ENCODE measurements at regions not wholly inside any gene's neighbourhood (a gene's known extent, or its start where the extent isn't known, plus 50 kb on each side); places are given as distances from the start of the nearest gene placed in this dataset.
"Not testable (repeated sequence)": the region's sequence is repeated elsewhere in the genome, so short reads cannot be mapped to it uniquely, and the experiment has no call there.

- DNase-seq (ENCODE audit: low read depth), result no peak
Measured at GRCh38 chr21:20151741-20152140, 846.5 kb upstream of the NCAM2 start.

- no peak for DNase-seq (ENCODE audit: low read depth)
Measured at GRCh38 chr21:20163167-20163566, 835.0 kb upstream of the NCAM2 start.

DNA sequence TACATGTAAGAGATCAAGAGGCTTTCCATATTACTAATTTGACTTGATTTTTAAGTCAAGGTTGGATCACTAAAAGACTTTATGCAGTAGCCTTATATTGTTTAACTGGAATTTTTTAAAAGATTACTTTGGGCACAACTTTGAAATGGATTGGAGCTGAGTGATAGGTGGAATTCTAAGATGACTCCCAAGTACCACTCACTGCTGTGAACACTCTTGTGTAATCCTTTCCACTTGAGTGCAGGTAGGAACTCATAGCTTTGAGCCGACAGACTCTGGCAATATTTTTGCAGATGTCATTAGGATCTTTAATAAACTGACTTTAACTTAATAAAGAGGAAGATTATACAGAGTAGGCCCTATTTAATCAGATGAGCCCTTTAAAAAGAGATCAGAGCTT lies 831.1 kb upstream of the NCAM2 start:
- no peak for DNase-seq (ENCODE audit: low read depth)

- DNase-seq (ENCODE audit: low read depth), result no peak
Measured at GRCh38 chr21:20169812-20170576, 828.2 kb upstream of the NCAM2 start.

- DNase-seq (ENCODE audit: low read depth), result no peak
Measured at GRCh38 chr21:20186186-20186585, 812.0 kb upstream of the NCAM2 start.

GRCh38 chr21:20187028-20187427 lies 811.2 kb upstream of the NCAM2 start:
- DNase-seq (ENCODE audit: low read depth), result no peak

- not testable (repeated sequence) for DNase-seq (ENCODE audit: low read depth)
Measured at GRCh38 chr21:20201323-20201722, 796.9 kb upstream of the NCAM2 start.

DNA sequence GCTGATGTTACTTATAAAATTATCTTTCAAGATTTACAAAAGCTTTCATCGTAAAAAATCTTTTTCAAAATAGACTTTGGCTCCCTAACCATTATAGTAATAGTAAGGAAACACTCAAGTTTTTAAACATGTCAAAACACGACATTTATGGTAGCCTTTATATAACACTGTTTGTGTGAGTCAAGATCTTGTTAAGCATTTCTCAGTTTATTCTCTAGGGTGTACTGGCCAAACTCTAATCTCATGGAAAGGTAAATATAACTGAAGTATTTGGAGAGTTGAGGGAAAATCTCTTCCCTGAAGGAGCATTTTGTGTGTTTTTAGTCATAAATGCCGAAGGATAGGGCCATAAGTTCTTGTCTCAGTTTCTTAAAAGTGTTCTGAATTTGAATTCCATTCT lies 790.9 kb upstream of the NCAM2 start:
- no peak for DNase-seq (ENCODE audit: low read depth)

GRCh38 chr21:20215959-20216358 lies 782.2 kb upstream of the NCAM2 start:
- DNase-seq (ENCODE audit: low read depth), result no peak

DNA sequence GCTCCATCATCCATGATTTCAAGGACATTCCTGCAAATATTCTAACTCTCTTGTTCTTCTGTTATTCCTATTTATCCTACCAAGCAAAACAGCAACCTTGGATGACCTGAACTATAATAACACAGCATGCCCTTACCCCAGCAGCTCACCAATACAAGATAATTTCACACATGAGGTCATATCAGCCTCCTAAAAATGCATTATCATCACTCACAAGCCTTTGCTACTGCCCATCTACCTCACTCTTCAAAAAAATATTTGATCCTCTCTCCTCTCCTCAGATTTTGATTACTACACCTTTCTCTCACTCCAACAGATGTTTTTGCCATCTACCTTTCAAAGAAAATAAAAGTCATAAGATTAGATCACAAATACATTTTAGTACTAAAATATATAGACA lies 777.6 kb upstream of the NCAM2 start:
- no peak for DNase-seq (ENCODE audit: low read depth)

DNA sequence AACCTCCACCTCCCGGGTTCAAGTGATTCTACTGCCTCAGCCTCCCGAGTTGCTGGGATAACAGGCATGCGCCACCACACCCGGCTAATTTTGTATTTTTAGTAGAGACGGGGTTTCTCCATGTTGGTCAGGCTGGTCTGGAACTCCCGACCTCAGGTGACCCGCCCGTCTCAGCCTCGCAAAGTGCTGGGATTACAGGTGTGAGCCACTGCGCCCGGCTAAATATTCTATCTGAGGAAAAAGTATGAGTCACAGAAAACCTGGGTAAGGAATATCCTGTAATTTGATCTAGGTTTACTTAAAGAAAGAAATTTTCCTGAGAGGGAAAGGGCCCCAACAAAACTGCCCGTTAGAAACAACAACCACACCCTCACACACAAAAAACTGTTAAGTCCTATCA lies 776.2 kb upstream of the NCAM2 start:
- not testable (repeated sequence) for DNase-seq (ENCODE audit: low read depth)

DNA sequence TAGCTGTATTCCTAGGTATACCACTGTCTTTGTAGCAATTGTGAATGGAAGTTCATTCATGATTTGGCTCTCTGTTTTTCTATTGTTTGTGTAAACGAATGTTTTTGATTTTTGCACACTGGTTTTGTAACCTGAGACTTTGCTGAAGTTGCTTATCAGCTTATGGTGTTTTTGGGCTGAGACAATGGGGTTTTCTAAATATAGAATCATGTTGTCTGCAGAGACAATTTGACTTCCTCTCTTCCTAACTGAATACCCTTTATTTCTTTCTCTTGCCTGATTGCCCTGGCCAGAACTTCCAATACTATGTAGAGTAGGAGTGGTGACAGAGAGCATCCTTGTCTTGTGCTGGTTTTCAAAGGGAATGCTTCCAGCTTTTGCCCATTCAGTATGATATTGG lies 761.6 kb upstream of the NCAM2 start:
- DNase-seq (ENCODE audit: low read depth), result not testable (repeated sequence)

- DNase-seq (ENCODE audit: low read depth), result no peak
Measured at GRCh38 chr21:20249401-20249800, 748.8 kb upstream of the NCAM2 start.

- no peak for DNase-seq (ENCODE audit: low read depth)
Measured at GRCh38 chr21:20250337-20250736, 747.9 kb upstream of the NCAM2 start.

- DNase-seq (ENCODE audit: low read depth), result no peak
Measured at GRCh38 chr21:20253261-20253660, 744.9 kb upstream of the NCAM2 start.

- no peak for DNase-seq (ENCODE audit: low read depth)
Measured at GRCh38 chr21:20254964-20255363, 743.2 kb upstream of the NCAM2 start.

DNA sequence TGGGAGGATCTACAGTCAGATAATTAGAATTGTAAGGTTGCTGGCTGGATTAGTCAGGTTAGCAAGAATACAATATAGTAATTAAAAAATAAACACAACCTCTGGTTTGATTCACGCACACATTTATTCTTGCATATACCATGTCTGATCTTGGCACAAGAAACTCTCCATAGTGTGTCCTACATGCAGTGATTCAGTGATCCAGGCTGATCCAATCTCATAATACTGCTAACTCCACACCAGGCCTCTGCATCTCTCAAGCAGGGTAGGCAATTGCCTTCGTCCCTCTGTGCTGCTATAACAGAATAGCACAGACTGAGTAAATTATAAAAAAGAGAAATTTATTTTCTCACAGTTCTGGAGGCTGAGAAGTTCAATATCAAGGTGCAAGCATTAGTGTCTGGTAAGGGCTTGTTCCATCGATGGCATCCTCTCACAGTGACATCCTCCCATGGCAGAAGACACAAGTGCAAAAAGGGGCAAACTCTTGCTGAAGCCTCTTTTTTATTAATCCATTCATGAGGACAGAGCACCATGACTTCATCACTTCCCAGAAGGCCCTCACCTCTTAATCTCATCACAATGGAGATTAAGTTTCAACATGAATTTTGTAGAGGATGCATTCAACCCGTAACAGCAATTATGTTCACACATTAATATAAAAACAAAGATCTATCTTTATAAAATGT lies 741.0 kb upstream of the NCAM2 start:
- no peak for DNase-seq (ENCODE audit: low read depth)

DNA sequence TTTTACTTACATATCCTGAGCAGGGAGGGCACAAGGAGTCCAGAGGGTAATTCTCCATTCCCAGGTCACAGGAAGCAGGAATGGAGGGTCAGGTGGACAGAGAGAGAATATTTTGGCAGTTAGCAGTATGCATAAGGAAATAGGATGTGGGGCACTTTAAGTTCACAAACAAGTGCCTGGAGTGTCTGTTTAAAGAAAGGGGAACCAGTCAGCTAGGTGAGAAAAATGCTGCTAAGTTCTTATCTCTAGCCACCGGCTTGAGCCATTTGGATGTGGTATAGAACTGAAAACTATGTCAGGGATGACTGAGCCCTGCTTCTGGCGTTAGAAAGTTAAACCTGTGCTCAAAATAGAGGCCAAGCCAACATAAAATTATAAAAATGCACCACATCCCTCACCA lies 739.7 kb upstream of the NCAM2 start:
- DNase-seq (ENCODE audit: low read depth), result no peak

GRCh38 chr21:20259031-20259867 lies 739.0 kb upstream of the NCAM2 start:
- DNase-seq (ENCODE audit: low read depth), result no peak

GRCh38 chr21:20260124-20260523 lies 738.1 kb upstream of the NCAM2 start:
- DNase-seq (ENCODE audit: low read depth), result no peak

DNA sequence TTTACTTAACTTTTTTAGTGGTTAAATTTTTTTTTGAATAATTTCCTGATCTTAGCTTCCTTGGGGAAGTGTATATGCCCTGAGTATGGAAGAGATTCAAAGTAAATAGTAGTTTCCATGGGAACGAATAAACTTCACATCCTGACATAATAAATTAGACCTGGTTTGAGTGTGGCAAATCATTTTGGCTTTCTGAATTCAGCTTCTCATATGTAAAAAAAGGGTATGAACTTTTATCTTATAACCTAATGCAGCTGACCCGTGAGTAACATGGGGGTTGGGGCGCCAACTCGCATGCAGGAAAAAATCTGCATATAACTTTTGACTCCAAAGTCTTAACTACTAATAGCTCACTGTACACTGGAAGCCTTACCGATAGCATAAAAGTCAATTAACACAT lies 736.8 kb upstream of the NCAM2 start:
- DNase-seq (ENCODE audit: low read depth), result no peak

GRCh38 chr21:20265707-20266440 lies 732.3 kb upstream of the NCAM2 start:
- no peak for DNase-seq (ENCODE audit: low read depth)
